NT2/D1 (cell line): ENCODE measurements at regions not wholly inside any gene's neighbourhood (a gene's known extent, or its start where the extent isn't known, plus 50 kb on each side); places are given as distances from the start of the nearest gene placed in this dataset.
"Not testable (repeated sequence)": the region's sequence is repeated elsewhere in the genome, so short reads cannot be mapped to it uniquely, and the experiment has no call there.

Experiments used
- DNase-seq: peaks from one replicate; pipeline ENCODE4 v3.0.0-alpha.2; 2011; ENCODE audit warnings: low read depth, low spot score
- H3K27me3 ChIP-seq: 2 replicates; pipeline ENCODE4 v1.6.0; 2011; ENCODE audit warnings: mild to moderate bottlenecking; ENCODE audit not compliant: insufficient read length, insufficient read depth
- H3K36me3 ChIP-seq: 2 replicates; pipeline ENCODE4 v1.6.1; 2011; ENCODE audit warnings: mild to moderate bottlenecking, low read length, mixed read lengths; ENCODE audit not compliant: insufficient read depth, insufficient read length
- H3K4me1 ChIP-seq: 2 replicates; pipeline ENCODE4 v1.5.1; 2011; ENCODE audit not compliant: insufficient read depth, insufficient read length
- H3K4me3 ChIP-seq: 2 replicates; pipeline ENCODE4 v1.5.1; 2011; ENCODE audit warnings: low read depth; ENCODE audit not compliant: insufficient read length
- H3K9ac ChIP-seq: 2 replicates; pipeline ENCODE4 v1.6.0; 2011; ENCODE audit warnings: low read depth; ENCODE audit not compliant: insufficient read length
- H3K9me3 ChIP-seq: 2 replicates; pipeline ENCODE4 v1.5.1; 2011; ENCODE audit warnings: mild to moderate bottlenecking, low read length; ENCODE audit not compliant: insufficient read depth
- SUZ12 ChIP-seq: IDR thresholded peaks from 2 replicates; pipeline ENCODE4 v1.6.1; 2011; ENCODE audit not compliant: insufficient read length, insufficient read depth; ENCODE audit errors: extremely low read depth
- YY1 ChIP-seq: IDR thresholded peaks from 2 replicates; pipeline ENCODE4 v1.6.1; 2011; ENCODE audit not compliant: insufficient read length, insufficient read depth
- ZNF274 ChIP-seq: IDR thresholded peaks from 2 replicates; pipeline ENCODE4 v1.6.1; 2011; ENCODE audit warnings: mild to moderate bottlenecking, low read depth, low read length

GRCh38 chr10:90227786-90228185 lies 526.4 kb downstream of the KIF20B start:
- Histone ChIP-seq H3K4me3 (no peak overlapping the region), H3K9ac (no peak overlapping the region), H3K36me3 (no peaks in the 10 kb centered on the region), H3K27me3 (no peaks in the 10 kb centered on the region), H3K4me1 (no peaks in the 10 kb centered on the region), H3K9me3 (no peaks in the 10 kb centered on the region)
- TF ChIP-seq YY1 (no peak), SUZ12 (no peak), ZNF274 (no peak)
- DNase-seq, result no peak

GRCh38 chr10:90229486-90229885 lies 528.1 kb downstream of the KIF20B start:
- Histone ChIP-seq H3K4me3 (no peak overlapping the region), H3K9me3 (no peaks in the 10 kb centered on the region), H3K27me3 (no peaks in the 10 kb centered on the region), H3K36me3 (no peaks in the 10 kb centered on the region), H3K9ac (no peak overlapping the region), H3K4me1 (no peaks in the 10 kb centered on the region)
- TF ChIP-seq SUZ12 (no peak), YY1 (no peak), ZNF274 (no peak)
- no peak for DNase-seq

- not testable (repeated sequence) for H3K4me3 ChIP-seq, H3K9ac ChIP-seq, DNase-seq, H3K9me3 ChIP-seq, H3K36me3 ChIP-seq, H3K4me1 ChIP-seq, H3K27me3 ChIP-seq
These were observed 532.4 kb downstream of the KIF20B start for GRCh38 chr10:90233805-90234204.

- no peaks in the 10 kb centered on the region for H3K36me3 ChIP-seq
- no peak overlapping the region for H3K4me3 ChIP-seq
- H3K27me3 ChIP-seq, result no peaks in the 10 kb centered on the region
- H3K9me3 ChIP-seq, result no peaks in the 10 kb centered on the region; the same call in 1 of the 2 replicates
- no peak for DNase-seq
- no peak for TF ChIP-seq ZNF274
- TF ChIP-seq YY1, result no peak
- TF ChIP-seq SUZ12, result no peak
- no peak overlapping the region for H3K9ac ChIP-seq
- H3K4me1 ChIP-seq, result no peaks in the 10 kb centered on the region
These were observed 544.2 kb downstream of the KIF20B start for GRCh38 chr10:90245623-90246022.

GRCh38 chr10:90250784-90251183 lies 549.4 kb downstream of the KIF20B start:
- H3K36me3 ChIP-seq, H3K9me3 ChIP-seq, H3K27me3 ChIP-seq, DNase-seq, H3K4me1 ChIP-seq, H3K4me3 ChIP-seq, H3K9ac ChIP-seq: not testable (repeated sequence)

GRCh38 chr10:90269699-90270098 lies 568.3 kb downstream of the KIF20B start:
- DNase-seq, result no peak
- Histone ChIP-seq H3K27me3 (no peaks in the 10 kb centered on the region), H3K9ac (no peak overlapping the region), H3K4me1 (no peaks in the 10 kb centered on the region), H3K9me3 (no peaks in the 10 kb centered on the region), H3K4me3 (no peak overlapping the region), H3K36me3 (no peaks in the 10 kb centered on the region)
- TF ChIP-seq SUZ12, result no peak
- TF ChIP-seq YY1, result no peak
- TF ChIP-seq ZNF274, result no peak

- Histone ChIP-seq H3K9ac (no peak overlapping the region), H3K4me1 (no peaks in the 10 kb centered on the region), H3K27me3 (no peaks in the 10 kb centered on the region), H3K4me3 (no peak overlapping the region), H3K9me3 (no peaks in the 10 kb centered on the region), H3K36me3 (no peaks in the 10 kb centered on the region)
- TF ChIP-seq ZNF274 (no peak), YY1 (no peak), SUZ12 (no peak)
- no peak for DNase-seq
These were observed 573.5 kb downstream of the KIF20B start for GRCh38 chr10:90274721-90275468.

GRCh38 chr10:90276894-90277475 lies 575.6 kb downstream of the KIF20B start:
- no peaks in the 10 kb centered on the region for H3K36me3 ChIP-seq
- no peak for DNase-seq
- no peaks in the 10 kb centered on the region for H3K9me3 ChIP-seq
- H3K4me3 ChIP-seq, result no peak overlapping the region
- no peaks in the 10 kb centered on the region for H3K4me1 ChIP-seq
- no peak for TF ChIP-seq SUZ12
- no peak for TF ChIP-seq ZNF274
- TF ChIP-seq YY1, result no peak
- H3K27me3 ChIP-seq, result no peaks in the 10 kb centered on the region
- H3K9ac ChIP-seq, result no peak overlapping the region
